WTC11 (cell line): ENCODE measurements at regions not wholly inside any gene's neighbourhood (a gene's known extent, or its start where the extent isn't known, plus 50 kb on each side); places are given as distances from the start of the nearest gene placed in this dataset.
A peak's percentile ranks its signal among the peaks of the same experiment; 100 is the strongest.

Experiments used
- ATAC-seq: fragments of 200-7000 bp; cut with Tn5 transposase; 2 replicates; pipeline ENCODE4 v1.10.0; 2021; ENCODE audit warnings: mild to moderate bottlenecking, moderate library complexity
- CTCF ChIA-PET: fragments of 300-600 bp; sonication (Branson Sonifier 250); formaldehyde crosslinking; loops from one replicate; lab custom pipeline; 2021; ENCODE audit warnings: antibody characterized with exemption; lab: Charles Lee
- POLR2A ChIA-PET: fragments of 350-600 bp; sonication (Branson Sonifier 250); formaldehyde crosslinking; loops from one replicate; lab custom pipeline; 2021; ENCODE audit warnings: antibody characterized with exemption; lab: Charles Lee
- DNase-seq: peaks from one replicate; pipeline ENCODE4 v3.0.0; 2021; ENCODE audit warnings: low spot score
- H3K27ac Mint-ChIP-seq: 2 replicates; pipeline ENCODE4 v1.8.0; 2021; ENCODE audit warnings: mixed read lengths
- H3K27me3 Mint-ChIP-seq: 2 replicates; pipeline ENCODE4 v1.8.0; 2021; ENCODE audit warnings: low read depth, mild to moderate bottlenecking, moderate library complexity, mixed read lengths
- H3K36me3 Mint-ChIP-seq: 2 replicates; pipeline ENCODE4 v1.8.0; 2021; ENCODE audit warnings: mixed read lengths
- H3K4me1 Mint-ChIP-seq: 2 replicates; pipeline ENCODE4 v1.8.0; 2022; ENCODE audit warnings: mixed read lengths
- H3K4me3 Mint-ChIP-seq: 2 replicates; pipeline ENCODE4 v1.8.0; 2021; ENCODE audit warnings: mild to moderate bottlenecking, moderate library complexity, mixed read lengths
- H3K9me3 Mint-ChIP-seq: 2 replicates; pipeline ENCODE4 v1.8.0; 2021; ENCODE audit warnings: mixed read lengths
- ATF2 ChIP-seq: sonication (generic); formaldehyde crosslinking; IDR thresholded peaks from 2 replicates; pipeline ENCODE4 v1.8.1; 2022; ENCODE audit warnings: low read depth, missing genetic modification reagents, borderline replicate concordance
- FOXP1 ChIP-seq: sonication (generic); formaldehyde crosslinking; IDR thresholded peaks from 2 replicates; pipeline ENCODE4 v1.8.0; 2022; ENCODE audit warnings: missing genetic modification reagents, mild to moderate bottlenecking, moderate library complexity, borderline replicate concordance
- GABPB1 ChIP-seq: sonication (generic); formaldehyde crosslinking; IDR thresholded peaks from 2 replicates; pipeline ENCODE4 v1.8.1; 2023; ENCODE audit warnings: mild to moderate bottlenecking, missing genetic modification reagents
- HMGA2 ChIP-seq: fragments of 250-450 bp; sonication (Bioruptor Pico); IDR thresholded peaks from 2 replicates; pipeline ENCODE4 v1.4.0; 2021; ENCODE audit warnings: mild to moderate bottlenecking, moderate library complexity
- IRF1 ChIP-seq: sonication (generic); formaldehyde crosslinking; IDR thresholded peaks from 2 replicates; pipeline ENCODE4 v1.8.0; 2023; ENCODE audit warnings: missing genetic modification reagents
- PRDM15 ChIP-seq: sonication (generic); formaldehyde crosslinking; IDR thresholded peaks from 2 replicates; pipeline ENCODE4 v1.8.0; 2022; ENCODE audit warnings: missing genetic modification reagents
- SMAD3 ChIP-seq: sonication (generic); formaldehyde crosslinking; IDR thresholded peaks from 2 replicates; pipeline ENCODE4 v1.8.0; 2022; ENCODE audit warnings: missing genetic modification reagents, mild to moderate bottlenecking, borderline replicate concordance
- TEAD4 ChIP-seq: sonication (generic); formaldehyde crosslinking; IDR thresholded peaks from 2 replicates; pipeline ENCODE4 v1.8.0; 2022; ENCODE audit warnings: mild to moderate bottlenecking, missing genetic modification reagents
- ZBTB43 ChIP-seq: sonication (generic); formaldehyde crosslinking; IDR thresholded peaks from 2 replicates; pipeline ENCODE4 v1.8.1; 2023; ENCODE audit warnings: mild to moderate bottlenecking, missing genetic modification reagents
- ZNF263 ChIP-seq: sonication (generic); formaldehyde crosslinking; IDR thresholded peaks from 2 replicates; pipeline ENCODE4 v1.8.1; 2022; ENCODE audit warnings: low read depth, mild to moderate bottlenecking, moderate library complexity, missing genetic modification reagents
- ZNF425 ChIP-seq: fragments of 250-450 bp; sonication (Bioruptor Pico); conservative IDR thresholded peaks from 2 replicates; pipeline ENCODE4 v1.9.0; 2021; ENCODE audit warnings: mild to moderate bottlenecking
- ZNF512 ChIP-seq: sonication (generic); formaldehyde crosslinking; IDR thresholded peaks from 2 replicates; pipeline ENCODE4 v1.8.1; 2022; ENCODE audit warnings: missing genetic modification reagents, borderline replicate concordance

- TF ChIP-seq ZNF425 (CRISPR knock-in tag): 0 out of 2 replicates have a peak, but pooled peaks have one; percentile 44
- TF ChIP-seq GABPB1 (CRISPR knock-in tag): no peak
- no peak for TF ChIP-seq SMAD3 (CRISPR knock-in tag)
- TF ChIP-seq, all 79 proteins: peak for 8
Measured at GRCh38 chr5:84480873-84481637, 96.4 kb upstream of the EDIL3 start (continued).

GRCh38 chr5:84478603-84479002 is 93.9 kb upstream of the EDIL3 start:
- H3K9me3 Mint-ChIP-seq: peaks cover 8% of the 10 kb centered on the region
- no peak overlapping the region for H3K4me3 Mint-ChIP-seq
- H3K4me1 Mint-ChIP-seq: peaks cover 73% of the 10 kb centered on the region
- POLR2A ChIA-PET: no interaction called here
- H3K27ac Mint-ChIP-seq: no peak overlapping the region
- no peak for ATAC-seq
- CTCF ChIA-PET: interaction anchor here (1.2 kb wide), 1 partner anchor 28 kb away, joined by 4 read pairs; no protein-coding TSS in a partner anchor
- no peak for TF ChIP-seq HMGA2 (CRISPR knock-in tag)
- no peak for TF ChIP-seq PRDM15 (CRISPR knock-in tag)
- no peak for TF ChIP-seq ZNF263
- no peak for TF ChIP-seq ZBTB43
- no peak for TF ChIP-seq ZNF512
- TF ChIP-seq ATF2 (CRISPR knock-in tag): no peak
- no peak for TF ChIP-seq IRF1 (CRISPR knock-in tag)
- TF ChIP-seq FOXP1 (CRISPR knock-in tag): no peak
- TF ChIP-seq TEAD4 (CRISPR knock-in tag): no peak
- peaks cover 6% of the 10 kb centered on the region for H3K36me3 Mint-ChIP-seq
- H3K27me3 Mint-ChIP-seq: peaks cover 13% of the 10 kb centered on the region
- no peak for DNase-seq
